GM23248 (cell line): ENCODE measurements at regions not wholly inside any gene's neighbourhood (a gene's known extent, or its start where the extent isn't known, plus 50 kb on each side); places are given as distances from the start of the nearest gene placed in this dataset.

Experiments used
- EZH2 ChIP-seq: fragments of 200-600 bp; sonication (generic); IDR thresholded peaks from 2 replicates; pipeline ENCODE4 v1.6.1; 2018; ENCODE audit warnings: antibody characterized with exemption, mild to moderate bottlenecking; ENCODE audit not compliant: insufficient read depth, poor library complexity, severe bottlenecking
- EZH2phosphoT487 ChIP-seq: fragments of 200-600 bp; sonication (generic); IDR thresholded peaks from 2 replicates; pipeline ENCODE4 v1.6.1; 2018; ENCODE audit warnings: antibody characterized with exemption, moderate library complexity, mild to moderate bottlenecking, low read depth; ENCODE audit not compliant: insufficient read depth

DNA sequence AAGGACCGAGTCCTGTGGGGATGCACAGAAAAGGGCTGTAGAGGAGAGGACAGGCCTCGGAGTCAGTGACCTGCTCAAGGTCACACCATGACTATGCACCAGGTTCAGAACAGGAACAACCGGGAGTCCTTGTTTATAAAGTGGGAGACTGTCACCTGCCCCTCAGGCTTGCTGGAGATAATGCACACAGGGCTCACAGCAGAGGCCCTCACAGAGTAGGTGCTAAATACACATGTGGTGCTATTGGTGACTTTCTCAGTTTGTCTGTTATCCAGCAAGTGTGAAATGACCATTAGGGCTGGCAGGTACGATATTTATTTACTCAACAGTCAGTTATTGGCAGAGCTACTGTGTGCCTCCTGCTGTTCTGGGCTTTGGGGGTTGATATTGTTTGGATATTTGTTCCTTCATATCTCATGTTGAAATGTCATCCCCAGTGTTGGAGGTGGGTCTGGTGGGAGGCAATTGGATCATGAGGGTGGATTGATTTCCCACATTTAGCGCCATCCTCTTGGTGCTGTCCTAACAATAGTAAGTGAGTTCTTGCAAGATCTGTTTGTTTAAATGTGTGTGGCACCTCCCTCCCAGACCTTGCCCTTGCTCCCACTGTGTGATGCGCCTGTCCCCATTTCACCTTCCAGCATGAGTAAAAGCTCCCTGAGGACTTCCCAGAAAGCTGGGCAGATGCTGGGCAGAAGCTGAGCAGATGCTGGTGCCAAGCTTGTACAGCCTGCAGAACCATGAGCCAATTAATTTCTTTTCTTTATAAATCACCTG lies 162.1 kb upstream of the MPHOSPH6 start:
- TF ChIP-seq EZH2phosphoT487 (no peak), EZH2 (no peak)
